Vagina (tissue), 2 donors: ENCODE measurements at regions not wholly inside any gene's neighbourhood (a gene's known extent, or its start where the extent isn't known, plus 50 kb on each side); places are given as distances from the start of the nearest gene placed in this dataset.

Source experiments
- CTCF ChIP-seq, 3 experiments: fragments of 450-650 bp in 2 of 3; fragments of 200-600 bp in 1 of 3; sonication (generic) in 1 of 3; IDR thresholded peaks; one replicate each; pipeline ENCODE4 v1.5.1; 2017 to 2019; ENCODE audit warnings: antibody characterized with exemption in 3 of 3, mild to moderate bottlenecking in 2 of 3, moderate library complexity in 2 of 3
- POLR2A ChIP-seq, 2 donors: fragments of 450-650 bp; IDR thresholded peaks; one replicate each; pipeline ENCODE4 v1.6.1; 2017; ENCODE audit warnings: antibody characterized with exemption in 2 of 2, mild to moderate bottlenecking in 2 of 2, moderate library complexity in 2 of 2
- POLR2AphosphoS5 ChIP-seq, 2 donors: sonication (generic); formaldehyde crosslinking; IDR thresholded peaks; one replicate each; pipeline ENCODE4 v1.9.0; 2017; ENCODE audit warnings: antibody characterized with exemption in 2 of 2, mild to moderate bottlenecking in 2 of 2, low read depth in 1 of 2; ENCODE audit not compliant: insufficient read depth in 1 of 2

DNA sequence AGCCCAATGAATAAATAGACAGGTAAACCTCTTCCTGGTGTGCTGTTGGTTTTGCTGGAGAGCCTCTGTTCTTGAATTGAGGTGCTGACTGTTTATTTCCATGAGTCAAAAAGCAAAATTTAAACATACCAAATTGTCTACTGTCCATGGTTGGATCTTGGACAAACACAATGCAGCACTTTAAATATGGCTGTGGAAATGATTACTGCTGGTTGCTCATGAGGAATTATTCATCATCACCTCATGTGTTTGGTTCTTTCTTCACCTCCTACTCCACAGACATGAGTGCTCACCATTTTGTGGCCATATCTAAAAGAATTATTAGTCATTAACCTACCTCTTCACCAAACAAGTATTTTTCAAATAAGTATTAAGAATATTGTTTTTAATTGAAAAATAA, 85.3 kb upstream of the GALNT5 start:
- no peak for TF ChIP-seq CTCF (IDR thresholded peaks at IDR 0.05)
- no peak for TF ChIP-seq POLR2A (IDR thresholded peaks at IDR 0.05)
- no peak for TF ChIP-seq POLR2AphosphoS5 (IDR thresholded peaks at IDR 0.05; ENCODE audit: insufficient read depth in 1 of 2, low read depth in 1 of 2)
